CD4-positive, alpha-beta T cell treated with Interleukin-4 for 4 hours (primary cell): ENCODE measurements at regions not wholly inside any gene's neighbourhood (a gene's known extent, or its start where the extent isn't known, plus 50 kb on each side); places are given as distances from the start of the nearest gene placed in this dataset.

Experiments used
- DNase-seq: peaks from one replicate; pipeline ENCODE4 v3.0.0-alpha.2; 2020

- DNase-seq, result no peak
Observed at GRCh38 chr2:120854014-120854620, 118.4 kb downstream of the GLI2 start.

GRCh38 chr2:120854766-120855530 lies 119.3 kb downstream of the GLI2 start:
- no peak for DNase-seq

- DNase-seq, result no peak
Observed at GRCh38 chr2:120855855-120856405, 120.3 kb downstream of the GLI2 start.

GRCh38 chr2:120856421-120856862 lies 120.8 kb downstream of the GLI2 start:
- no peak for DNase-seq

GRCh38 chr2:120857422-120857821 lies 121.8 kb downstream of the GLI2 start:
- no peak for DNase-seq

- no peak for DNase-seq
Observed at GRCh38 chr2:120857931-120858330, 122.3 kb downstream of the GLI2 start.

- no peak for DNase-seq
Observed at GRCh38 chr2:120858361-120859106, 122.9 kb downstream of the GLI2 start.

GRCh38 chr2:120859128-120859527 lies 123.5 kb downstream of the GLI2 start:
- no peak for DNase-seq

GRCh38 chr2:120859814-120860578 lies 124.3 kb downstream of the GLI2 start:
- no peak for DNase-seq

GRCh38 chr2:120860579-120860922 lies 124.9 kb downstream of the GLI2 start:
- no peak for DNase-seq

GRCh38 chr2:120861191-120861575 lies 125.5 kb downstream of the GLI2 start:
- DNase-seq, result no peak

- no peak for DNase-seq
Observed at GRCh38 chr2:120861576-120862191, 126.0 kb downstream of the GLI2 start.

- no peak for DNase-seq
Observed at GRCh38 chr2:120862201-120863060, 126.8 kb downstream of the GLI2 start.

GRCh38 chr2:120863146-120863545 lies 127.5 kb downstream of the GLI2 start:
- DNase-seq, result no peak

- no peak for DNase-seq
Observed at GRCh38 chr2:120863661-120864320, 128.1 kb downstream of the GLI2 start.

GRCh38 chr2:120864981-120865380 lies 129.3 kb downstream of the GLI2 start:
- no peak for DNase-seq

GRCh38 chr2:120865656-120866055 lies 130.0 kb downstream of the GLI2 start:
- DNase-seq, result no peak

GRCh38 chr2:120866071-120866470 lies 130.4 kb downstream of the GLI2 start:
- DNase-seq, result no peak

GRCh38 chr2:120866483-120867140 lies 130.9 kb downstream of the GLI2 start:
- DNase-seq, result no peak
